GM19467 (cell line): ENCODE measurements at regions not wholly inside any gene's neighbourhood (a gene's known extent, or its start where the extent isn't known, plus 50 kb on each side); places are given as distances from the start of the nearest gene placed in this dataset.

Source experiments
- ATAC-seq: cut with Tn5 transposase; IDR thresholded peaks from one replicate; pipeline ENCODE4 v1.9.1; 2021; ENCODE audit warnings: mild to moderate bottlenecking, moderate library complexity; ENCODE audit not compliant: unreplicated experiment

DNA sequence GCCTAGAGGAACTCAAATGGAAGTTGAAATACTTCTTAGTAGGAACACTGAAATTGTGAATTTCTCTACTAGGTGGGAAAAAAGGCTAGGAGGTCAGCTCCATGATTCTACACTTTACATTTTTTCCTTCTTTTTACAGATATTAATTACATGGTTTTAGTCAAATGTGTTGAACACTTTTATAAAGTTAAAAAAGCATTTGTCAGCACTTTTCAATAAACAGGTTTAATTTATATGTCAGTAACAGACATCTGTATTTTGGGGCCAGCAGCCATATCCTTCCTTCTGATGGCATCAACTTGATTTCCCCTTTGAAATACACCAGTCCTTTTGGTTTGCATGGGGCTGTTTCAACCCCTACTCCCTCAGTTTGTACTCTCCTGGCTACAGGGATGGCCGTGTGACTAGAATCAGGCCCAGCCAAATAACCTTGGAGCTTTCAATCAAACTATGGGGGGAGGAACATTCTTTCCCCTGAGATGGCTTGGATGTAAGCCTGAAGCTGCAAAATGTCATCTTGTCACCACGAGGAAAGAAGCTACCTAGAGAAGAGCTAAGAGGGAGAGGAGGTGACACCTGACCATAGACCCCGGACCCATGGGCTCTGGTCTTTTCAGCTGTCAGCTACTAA lies 171.0 kb upstream of the NEBL start:
- ATAC-seq = no peak

DNA sequence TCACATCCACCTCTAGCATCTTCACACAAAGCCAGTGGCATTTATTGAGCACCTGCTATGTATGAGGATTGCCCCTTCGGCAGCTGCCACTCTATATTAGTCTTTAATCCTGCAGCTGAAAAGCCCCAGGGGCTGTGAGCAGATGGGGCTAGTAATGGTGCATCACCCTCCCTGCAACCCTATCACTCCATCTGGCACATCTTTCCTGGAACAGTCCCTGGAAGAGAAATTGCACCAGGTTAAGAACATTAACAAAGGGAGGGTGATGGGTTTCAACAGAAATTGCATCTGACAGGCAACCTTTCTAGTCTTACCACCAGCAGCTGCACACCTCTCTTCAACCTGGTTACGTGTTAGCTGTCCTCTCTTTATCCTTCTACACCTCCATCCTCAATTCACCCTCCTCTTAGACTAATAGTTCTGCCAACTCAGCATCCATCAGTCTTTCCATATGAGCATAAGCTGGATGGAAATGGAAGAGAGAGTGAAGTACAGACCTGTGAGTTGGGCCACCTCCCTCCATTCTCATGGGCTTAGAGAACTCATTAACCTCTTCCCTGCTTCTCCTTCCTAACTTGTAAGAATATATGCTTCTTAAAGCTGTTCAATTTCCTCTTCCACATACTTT lies 168.6 kb upstream of the NEBL start:
- ATAC-seq = no peak

DNA sequence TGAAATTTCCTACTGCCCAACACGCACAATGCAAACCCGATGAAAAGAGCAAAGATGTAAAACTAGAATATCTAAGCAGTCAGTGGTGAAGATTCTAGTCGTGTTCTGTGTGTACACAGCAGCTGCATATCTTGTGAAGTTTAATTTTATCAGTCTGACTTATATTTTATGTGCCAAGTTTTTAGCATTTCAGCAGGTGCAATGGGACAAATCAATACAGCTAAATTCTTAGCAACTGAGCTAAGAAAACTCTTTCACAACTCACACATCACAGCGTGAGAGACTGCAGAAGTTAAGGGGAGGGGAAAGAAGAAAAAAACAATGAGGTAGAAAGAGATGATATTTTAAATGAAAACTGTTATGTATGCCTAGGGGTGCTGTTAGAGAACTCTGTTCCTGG lies 164.9 kb upstream of the NEBL start:
- ATAC-seq = no peak

DNA sequence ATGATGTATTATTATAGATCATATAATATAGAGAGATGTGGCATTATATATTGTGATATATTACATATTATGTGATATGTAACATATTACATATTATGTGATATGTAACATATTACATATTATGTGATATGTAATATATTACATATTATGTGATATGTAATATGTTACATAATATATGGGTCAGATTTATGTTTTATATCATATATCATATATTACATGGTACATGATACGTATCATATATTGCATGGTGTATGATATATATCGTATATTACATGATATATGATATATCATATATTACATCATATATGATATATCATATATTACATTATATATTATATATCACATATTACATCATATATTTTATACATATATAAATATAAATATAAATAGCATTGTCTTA lies 164.1 kb upstream of the NEBL start:
- ATAC-seq = no peak

DNA sequence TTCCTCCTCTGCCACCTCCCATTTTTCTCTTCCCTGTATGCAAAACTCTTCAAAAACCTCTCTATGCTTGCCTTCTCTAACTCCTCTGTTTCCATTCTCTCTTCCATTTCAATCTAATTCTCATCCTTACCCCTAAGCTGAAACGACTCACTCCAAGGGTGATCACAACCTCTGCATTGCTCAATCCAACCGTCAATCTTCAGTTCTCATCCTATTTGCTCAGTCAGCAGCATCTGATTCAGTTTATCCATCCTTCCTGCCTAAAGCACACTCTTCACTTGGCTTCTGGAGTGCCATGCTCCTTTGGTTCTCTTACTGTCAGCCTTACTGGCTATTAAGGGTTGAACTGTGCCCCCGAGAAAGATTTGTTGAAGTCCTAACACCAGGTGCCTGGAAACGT lies 163.5 kb upstream of the NEBL start:
- no peak for ATAC-seq

DNA sequence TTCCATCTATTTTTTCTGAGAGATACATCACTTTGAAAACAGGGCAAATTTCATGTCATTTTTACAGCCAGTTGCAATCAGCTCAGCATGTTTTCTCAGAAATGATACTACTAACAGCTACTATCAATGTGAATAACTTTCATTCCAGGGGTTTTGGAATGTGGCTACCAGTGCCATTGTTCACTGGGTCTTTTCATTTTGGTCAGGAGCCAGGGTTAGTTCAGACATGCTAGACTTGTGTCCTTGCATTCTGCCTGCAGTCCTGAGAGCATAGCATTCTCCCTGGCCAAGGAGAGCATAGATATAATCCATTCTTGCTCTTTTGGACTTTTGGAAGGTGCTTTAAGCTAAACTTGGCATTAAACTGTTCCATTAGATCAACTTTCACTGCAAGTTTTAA lies 160.9 kb upstream of the NEBL start:
- no peak for ATAC-seq

DNA sequence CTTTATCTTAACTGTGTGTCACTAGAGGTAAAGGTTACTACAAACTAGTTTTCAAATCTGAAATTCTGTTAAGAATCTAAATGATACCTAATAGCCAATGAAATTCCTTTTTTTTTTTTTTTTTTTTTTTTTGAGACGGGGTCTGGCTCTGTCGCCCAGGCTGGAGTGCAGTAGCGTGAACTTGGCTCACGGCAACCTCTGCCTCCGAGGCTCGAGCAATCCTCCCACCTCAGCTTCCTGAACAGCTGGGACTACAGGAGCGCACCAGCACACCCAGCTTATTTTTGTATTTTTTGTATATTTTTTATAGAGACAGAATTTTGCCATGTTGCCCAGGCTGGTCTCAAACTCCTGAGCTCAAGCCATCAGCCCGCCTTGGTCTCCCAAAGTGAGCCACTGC lies 160.3 kb upstream of the NEBL start:
- ATAC-seq = no peak

DNA sequence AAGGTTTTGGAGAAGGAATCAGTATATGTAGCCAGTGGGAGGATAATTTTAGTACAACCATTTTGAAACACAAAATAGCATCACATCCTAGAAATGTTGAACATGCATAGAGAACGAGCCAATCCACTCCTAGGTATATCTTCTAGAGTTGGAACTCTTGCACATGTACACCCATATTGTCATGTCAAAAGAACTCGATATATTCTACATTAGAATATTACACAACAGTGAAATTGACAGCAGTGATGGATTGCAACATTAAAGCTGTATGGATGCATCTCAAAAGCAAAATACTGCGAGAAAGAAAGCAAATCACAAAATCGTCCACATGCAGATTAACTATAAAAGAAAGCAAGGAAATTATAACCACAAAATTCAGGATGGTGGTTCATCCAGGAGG lies 159.3 kb upstream of the NEBL start:
- ATAC-seq = no peak

DNA sequence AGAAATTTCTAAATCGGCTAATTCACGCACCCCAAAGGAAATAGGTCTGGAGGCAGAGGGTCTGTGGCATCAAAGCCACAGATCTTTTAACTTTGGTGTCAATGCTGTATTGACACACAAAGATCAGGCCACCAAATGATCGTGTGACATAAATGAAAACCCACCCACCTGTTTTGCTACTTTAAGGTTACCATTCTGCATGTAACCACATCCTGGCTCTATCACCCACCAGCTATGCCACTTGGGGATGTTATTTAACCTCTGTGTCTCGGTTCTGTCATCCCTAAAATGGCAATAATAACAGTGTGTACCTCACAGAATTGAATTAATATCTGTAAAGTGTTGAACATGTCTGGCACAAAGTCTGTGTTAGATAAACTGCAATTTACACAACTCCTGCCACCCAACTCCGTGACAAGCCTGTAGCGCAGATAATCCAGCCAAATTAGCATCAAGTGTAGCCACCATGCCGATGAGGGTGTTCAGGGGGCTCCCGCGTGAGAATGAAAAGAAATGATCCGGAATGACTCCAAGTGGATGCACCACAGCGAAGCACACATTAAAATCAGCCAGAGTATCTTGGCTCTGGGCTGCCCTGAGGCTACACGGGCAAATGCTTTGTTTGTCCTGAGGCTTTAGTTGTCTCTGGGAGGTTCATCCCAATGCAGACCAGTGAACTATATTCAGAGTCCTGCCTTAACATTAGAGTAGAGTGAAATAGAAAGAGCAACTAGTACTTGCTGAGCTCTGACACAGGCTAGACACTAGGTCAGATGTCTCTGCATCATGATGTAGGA lies 158.4 kb upstream of the NEBL start:
- no peak for ATAC-seq

DNA sequence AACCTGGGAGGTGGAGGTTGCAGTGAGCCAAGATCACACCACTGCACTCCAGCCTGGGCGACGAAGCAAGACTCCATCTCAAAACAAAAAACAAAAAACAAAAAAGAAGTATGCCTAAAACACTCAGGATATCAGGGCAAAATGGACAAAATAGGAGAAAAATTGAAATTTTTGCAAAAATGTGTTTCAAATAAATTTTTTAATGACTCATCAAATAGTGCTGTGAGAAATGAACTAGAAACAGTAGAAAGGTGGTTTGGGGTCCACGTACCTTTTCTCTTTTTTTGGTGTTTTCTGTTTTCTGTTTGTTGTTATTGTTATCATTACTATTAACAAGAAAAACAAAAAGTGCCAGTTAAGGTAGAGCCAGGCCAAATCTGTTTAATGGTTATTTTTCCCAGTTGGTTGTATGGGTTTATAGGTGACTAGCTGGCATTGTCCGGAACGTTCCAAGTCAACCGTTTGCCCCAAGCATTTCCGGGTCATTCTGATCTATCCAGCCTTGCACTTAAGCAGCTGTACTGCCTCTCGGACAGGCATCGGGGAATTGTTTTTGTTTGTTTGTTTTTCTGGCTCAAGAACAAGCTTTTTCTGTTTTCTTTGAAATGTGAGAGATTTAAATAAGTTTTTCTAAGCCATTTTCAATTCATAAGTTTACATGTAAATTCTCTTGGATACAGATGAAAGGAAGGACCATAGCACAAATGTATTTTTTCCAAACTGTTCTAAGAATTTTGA lies 157.0 kb upstream of the NEBL start:
- no peak for ATAC-seq

DNA sequence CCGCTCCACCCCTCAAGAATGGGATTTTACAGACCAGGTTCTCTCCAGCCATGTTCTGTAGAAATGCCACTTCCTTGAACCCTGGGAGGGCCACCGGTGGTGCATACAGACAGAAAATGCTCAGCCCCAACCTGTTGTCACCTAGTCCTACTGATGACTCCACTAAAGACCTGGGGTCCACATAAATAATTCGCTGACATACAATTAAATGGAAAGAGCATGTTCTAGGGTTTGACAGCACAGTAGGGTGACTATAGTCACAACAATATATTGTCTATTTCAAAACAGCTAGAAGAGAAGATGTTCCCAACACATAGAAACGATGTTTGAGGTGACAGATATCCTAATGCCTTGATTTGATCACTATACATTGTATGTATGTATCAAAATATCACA lies 155.6 kb upstream of the NEBL start:
- ATAC-seq = no peak

DNA sequence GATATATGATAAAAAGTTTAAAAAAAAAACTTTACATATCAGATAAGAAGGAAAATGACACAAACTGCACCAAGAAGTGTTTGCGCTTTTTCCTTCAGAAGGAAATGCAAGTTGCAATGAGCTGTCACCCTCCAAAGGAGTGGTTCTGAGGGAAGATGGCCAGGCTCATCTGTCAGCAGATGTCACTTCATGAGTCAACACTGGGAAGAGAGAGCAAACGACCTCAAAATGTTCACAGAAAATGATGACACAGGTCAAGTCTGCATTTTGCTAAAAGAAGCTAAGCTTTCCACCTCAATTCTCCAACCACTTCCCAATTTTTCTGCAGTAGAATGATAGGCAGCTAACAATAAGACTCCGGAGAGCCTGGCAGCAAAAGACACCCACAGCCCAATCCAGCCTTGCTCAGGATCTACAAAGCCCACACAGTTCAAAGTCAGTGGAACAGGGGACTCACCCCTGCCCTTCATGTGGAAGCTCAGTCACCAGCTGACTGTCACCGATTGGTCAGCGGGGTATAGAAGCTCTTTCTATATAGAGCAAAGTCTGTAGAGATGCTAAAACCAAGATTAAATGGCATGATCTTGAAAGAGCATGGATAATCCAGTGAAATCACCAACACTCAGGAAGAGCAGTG lies 155.1 kb upstream of the NEBL start:
- ATAC-seq = no peak

DNA sequence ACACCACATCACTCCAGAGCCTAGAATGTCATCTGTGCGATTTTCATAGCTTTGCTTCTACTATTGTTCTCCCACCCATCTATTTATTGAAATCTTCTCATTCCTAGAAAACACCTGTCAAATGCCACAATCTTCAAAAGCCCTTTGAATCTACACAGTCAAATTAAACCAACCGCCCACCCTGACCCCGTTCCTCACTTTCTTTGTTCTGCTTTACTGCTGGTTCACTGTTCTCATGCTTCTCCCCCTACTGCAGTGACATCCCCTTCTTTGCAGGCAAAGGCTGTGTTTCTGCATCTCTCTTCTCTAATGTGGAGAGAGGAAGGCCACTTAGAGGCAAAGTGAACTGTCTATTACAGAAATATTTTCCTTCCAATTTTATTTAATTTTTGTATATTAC lies 152.4 kb upstream of the NEBL start:
- ATAC-seq = no peak

DNA sequence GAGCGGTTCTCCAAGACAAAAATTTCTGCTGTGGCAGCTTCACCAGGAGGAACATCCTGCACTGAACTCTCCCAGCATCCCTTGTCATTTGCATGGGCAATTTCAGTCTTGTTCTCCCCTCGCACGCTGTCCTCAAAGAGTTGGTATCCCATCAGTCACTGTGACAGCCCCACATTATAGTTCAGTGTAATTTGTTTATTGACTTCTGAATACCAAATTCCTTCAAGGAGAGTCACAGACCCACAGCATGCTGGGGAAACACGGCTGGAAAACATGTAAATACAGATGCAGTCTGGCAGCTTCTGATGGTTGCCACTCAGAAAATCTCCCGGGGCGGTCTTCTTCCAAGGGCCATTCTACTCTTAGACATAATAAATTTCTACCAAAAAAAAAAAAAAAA lies 151.0 kb upstream of the NEBL start:
- no peak for ATAC-seq

DNA sequence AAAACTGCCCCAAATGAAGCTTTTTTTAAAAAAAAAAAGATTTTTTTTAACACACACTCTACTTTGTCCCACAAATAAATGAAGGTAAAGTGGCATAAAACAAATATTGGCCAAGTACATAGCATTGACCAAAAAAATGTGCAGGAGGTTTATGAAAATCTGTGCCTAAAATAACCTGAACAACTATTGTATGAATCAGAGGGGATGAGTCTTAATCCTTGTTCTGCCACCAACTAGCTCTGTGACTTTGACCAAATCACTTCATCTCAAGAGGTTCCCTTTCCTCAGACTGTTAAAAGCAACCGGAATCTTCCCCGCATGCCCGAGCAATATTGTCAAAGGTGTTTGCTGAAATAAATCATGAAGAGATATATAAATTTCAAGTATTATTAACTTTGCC lies 150.4 kb upstream of the NEBL start:
- ATAC-seq = no peak

DNA sequence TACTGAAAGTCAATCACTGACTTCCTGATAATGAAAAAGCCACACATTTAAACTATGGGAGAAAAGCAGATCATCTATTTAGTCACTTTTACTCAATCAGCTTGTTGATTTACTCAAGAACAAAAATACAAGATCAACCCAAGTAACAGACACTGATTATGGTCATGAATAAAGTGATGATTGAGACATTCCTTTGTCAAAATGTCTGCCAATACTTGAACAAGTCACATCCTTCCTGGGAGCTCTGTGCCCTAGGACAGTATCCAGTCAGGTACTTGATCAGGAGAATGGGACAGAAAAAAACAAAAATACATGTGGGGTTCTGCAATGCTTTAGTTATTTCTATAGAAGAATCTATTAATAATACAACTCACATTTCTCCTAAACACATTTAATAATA lies 150.0 kb upstream of the NEBL start:
- no peak for ATAC-seq

DNA sequence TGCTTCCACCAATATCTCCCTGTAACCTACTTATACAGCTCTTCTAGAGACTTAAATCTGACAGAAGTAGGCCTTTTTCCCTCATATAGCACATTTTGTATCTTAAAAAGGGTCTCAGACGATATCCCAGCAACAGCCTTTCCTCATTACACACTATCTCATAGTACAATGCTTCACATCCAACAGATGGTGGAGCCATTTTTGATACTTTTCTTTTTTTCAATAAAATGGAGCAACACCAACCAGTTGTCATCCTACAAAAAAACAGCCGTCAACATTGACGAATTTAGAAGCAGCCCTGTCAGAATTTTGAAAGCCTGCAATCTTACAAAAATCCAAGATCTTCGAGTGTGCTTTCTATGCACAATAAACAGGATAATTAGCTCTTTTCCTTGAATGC lies 145.9 kb upstream of the NEBL start:
- ATAC-seq = no peak

DNA sequence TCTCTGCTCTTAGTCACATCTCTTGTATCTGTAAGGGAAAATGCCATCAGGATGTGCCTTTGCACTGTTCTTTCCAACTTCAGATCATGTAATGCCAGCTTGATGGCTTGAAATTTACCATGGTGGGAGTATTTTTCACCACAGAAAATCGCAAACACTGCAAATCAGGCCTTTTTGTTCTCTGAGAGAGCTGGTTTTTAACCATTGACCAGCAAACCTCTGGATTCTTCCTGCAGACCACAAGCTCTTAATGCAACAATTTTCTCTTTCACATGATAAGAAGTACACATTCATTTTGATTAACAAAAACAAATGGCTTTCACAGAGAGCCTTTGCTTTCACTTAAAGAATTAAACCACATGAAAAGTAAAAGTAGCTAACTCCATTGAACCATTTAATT lies 145.4 kb upstream of the NEBL start:
- no peak for ATAC-seq

DNA sequence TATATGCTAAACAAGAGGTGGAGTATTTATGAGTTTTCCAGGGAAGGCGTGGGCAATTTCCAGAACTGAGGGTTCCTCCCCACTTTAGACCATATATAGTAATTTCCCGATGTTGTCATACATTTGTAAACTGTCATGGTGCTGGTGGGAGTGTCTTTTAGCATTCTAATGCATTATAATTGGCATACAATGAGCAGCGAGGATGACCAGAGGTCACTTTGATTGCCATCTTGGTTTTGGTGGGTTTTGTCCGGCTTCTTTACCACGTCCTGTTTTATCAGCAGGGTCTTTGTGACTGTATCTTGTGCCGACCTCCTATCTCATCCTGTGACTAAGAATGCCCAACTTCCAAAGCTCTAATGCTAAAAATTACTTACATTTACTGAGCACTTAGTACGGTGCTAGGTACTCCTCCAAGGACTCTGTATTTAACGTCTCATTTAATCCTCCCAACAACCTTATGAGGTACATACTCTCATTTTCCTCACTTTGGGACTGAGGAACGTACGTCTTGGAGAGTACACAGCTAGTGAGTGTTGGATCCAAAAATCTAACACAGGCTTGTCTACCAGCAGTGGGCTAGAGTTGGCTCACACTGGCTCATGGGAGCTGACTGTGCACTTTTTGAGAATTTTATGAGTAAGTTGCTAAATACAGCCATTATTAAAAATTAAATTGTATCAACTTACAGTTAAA lies 144.8 kb upstream of the NEBL start:
- ATAC-seq = no peak

DNA sequence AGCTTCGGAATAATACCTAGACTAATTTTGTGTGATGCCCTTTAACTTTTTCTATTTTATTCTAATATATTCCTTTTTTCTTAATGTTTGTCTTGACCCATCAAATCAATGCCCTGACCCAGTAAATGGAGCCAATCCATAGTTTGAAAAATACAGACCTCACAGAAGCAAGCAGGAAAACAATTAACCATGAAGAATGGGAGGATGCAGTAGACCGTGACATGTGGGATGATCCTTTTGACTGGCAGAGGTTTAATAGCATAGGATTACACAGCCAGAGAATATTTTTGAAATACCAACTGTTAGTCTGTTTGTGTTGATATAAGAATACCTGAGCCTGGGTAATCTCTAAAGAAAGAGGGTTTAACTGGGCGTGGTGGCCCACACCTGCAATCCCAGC lies 142.6 kb upstream of the NEBL start:
- no peak for ATAC-seq

DNA sequence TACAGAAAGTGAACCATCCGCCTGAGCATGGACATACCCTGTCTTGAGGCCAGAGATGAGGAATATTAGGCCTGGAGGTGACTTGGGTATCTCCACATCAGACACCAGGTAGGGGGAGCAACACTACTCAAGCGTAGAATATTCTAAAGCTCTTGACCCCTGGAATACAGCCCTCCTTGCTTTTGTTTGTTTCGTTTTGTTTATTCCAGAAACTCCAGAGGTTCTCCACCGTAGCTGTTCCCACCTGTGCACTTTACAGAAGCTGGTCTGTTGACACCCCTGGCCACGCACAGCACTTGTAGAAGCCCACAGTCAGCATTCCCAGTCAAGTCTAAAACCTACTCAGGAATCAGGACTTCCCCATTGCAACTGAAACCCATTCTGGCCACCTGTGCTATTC lies 139.6 kb upstream of the NEBL start:
- no peak for ATAC-seq
